Suprapubic skin (tissue), 4 donors: ENCODE measurements at regions not wholly inside any gene's neighbourhood (a gene's known extent, or its start where the extent isn't known, plus 50 kb on each side); places are given as distances from the start of the nearest gene placed in this dataset.

ENCODE experiments used
- CTCF ChIP-seq, 2 donors: fragments of 200-600 bp in 1 of 2; fragments of 450-650 bp in 1 of 2; sonication (generic) in 1 of 2; IDR thresholded peaks; one replicate each; pipeline ENCODE4 v1.5.1; 2016 to 2019; ENCODE audit warnings: antibody characterized with exemption in 2 of 2, mild to moderate bottlenecking in 1 of 2, moderate library complexity in 1 of 2
- EP300 ChIP-seq: sonication (generic); formaldehyde crosslinking; IDR thresholded peaks from one replicate; pipeline ENCODE4 v1.6.1; 2017; ENCODE audit warnings: antibody characterized with exemption
- POLR2A ChIP-seq, 2 donors: fragments of 450-650 bp; IDR thresholded peaks; one replicate each; pipeline ENCODE4 v1.6.1; 2017; ENCODE audit warnings: antibody characterized with exemption in 2 of 2, mild to moderate bottlenecking in 2 of 2, moderate library complexity in 2 of 2
- POLR2AphosphoS5 ChIP-seq, 3 donors: sonication (generic); formaldehyde crosslinking; IDR thresholded peaks; one replicate each; pipeline ENCODE4 v1.6.1; 2017; ENCODE audit warnings: antibody characterized with exemption in 3 of 3

- TF ChIP-seq CTCF (IDR thresholded peaks at IDR 0.05), result no peak
- no peak for TF ChIP-seq POLR2A (IDR thresholded peaks at IDR 0.05)
- TF ChIP-seq POLR2AphosphoS5 (IDR thresholded peaks at IDR 0.05), result no peak
- TF ChIP-seq EP300, result no peak
Observed at GRCh38 chr10:15453457-15453856, 82.4 kb upstream of the FAM171A1 start.
